SIG-M5 treated with dmso at 0.1 percent for 504 hours (cell line): ENCODE measurements at regions not wholly inside any gene's neighbourhood (a gene's known extent, or its start where the extent isn't known, plus 50 kb on each side); places are given as distances from the start of the nearest gene placed in this dataset.

Experiments
- DNase-seq: peaks from one replicate; lab custom pipeline; 2025; ENCODE audit not compliant: unreplicated experiment; lab: John Stamatoyannopoulos, UW

DNA sequence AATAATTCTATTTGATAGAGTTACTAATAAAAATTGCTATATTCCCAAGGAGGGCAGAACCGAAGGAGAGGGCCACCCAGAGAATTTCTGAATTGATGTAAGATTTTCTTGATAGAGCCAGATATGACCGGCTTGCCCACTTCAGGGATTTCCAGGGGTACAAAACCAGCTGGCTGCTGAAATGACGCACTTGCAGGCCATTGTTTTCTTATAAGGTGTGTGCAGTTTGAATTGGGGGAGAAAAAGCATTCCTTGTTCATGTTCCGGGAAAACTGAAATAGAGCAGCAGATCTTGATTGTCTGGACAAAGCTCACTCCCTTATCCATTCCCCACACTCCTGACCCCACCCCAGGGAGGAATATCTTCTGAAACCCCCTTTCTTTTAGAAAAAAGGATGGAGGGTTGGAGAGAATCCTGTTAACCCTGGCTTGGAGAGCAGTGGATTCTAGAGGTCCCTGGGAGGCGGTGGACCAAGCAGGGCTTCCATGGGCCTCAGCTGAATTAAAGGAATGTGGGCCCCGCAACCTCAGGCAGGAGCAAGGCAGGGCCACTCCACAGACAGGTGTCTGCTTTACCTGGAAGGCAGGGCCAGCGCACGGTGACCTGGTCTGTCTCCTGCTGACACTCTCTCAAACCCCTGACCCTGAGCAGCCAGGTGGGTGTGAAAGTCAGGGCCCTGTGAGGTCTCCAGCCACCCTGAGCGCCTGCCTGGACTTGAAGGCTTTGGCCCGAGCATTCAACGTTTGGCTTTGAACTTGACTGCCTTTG lies 96.4 kb downstream of the TMEM170B start:
- DNase-seq = no peak

DNA sequence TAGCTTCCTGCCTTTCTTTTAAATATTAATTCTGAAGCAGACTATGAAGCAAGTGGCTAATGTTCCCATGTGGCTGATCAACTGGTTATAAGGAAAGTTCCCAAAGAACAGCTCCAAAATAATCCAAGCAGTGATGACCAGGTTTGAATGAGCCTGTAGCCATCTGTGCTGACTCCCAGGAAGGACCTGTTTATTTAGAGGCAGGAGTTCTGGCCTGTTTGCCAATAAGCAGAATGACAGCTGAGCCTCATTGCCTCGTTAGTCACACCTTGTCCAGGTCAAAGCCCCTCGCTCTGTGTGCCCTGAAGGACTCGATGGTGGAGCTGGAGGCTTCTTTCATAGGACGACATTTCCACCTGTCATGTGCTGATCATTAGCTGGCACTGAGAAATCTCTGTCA lies 97.4 kb downstream of the TMEM170B start:
- DNase-seq = no peak

GRCh38 chr6:11636121-11636520 lies 98.6 kb downstream of the TMEM170B start:
- no peak for DNase-seq

DNA sequence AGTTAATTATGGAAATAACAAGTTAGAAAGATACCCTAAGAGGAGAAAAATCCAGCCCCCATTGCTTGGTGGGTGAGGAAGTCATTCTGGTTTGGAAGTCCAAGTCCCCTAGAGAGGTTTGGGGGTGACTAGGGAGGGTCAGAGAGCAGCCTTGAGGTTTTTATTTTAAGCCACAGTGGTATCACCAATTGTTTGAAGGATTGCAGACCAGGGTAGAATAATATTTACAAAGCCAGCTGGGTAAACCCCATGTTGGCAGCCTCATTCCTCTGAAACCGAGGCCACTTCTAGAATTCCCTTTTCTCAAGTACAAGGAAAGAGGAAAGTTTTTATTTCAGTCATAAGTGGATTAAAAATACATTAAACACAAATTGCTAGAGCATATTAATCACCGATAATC lies 99.7 kb downstream of the TMEM170B start:
- DNase-seq = no peak

GRCh38 chr6:11639376-11640235 lies 102.1 kb downstream of the TMEM170B start:
- DNase-seq = no peak

DNA sequence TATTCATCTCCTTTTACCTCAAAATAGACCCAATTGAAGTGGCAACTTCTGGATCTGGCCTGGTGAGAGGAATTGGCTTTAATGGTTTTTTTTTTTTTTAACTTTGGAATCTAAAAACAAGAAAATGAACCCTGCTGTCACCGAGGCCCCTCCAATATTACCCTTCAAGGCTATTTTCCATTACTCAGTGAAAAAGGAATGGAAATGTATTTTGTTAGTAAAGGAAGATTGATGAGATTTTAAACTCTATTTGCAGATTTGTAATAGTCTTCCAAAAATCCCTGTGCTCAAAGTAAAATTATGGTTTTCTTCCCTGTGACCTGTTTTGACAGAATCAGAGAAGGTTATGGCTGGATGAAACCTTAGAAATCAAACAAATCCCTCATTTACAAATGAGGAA lies 102.9 kb downstream of the TMEM170B start:
- no peak for DNase-seq

GRCh38 chr6:11644071-11644470 lies 106.5 kb downstream of the TMEM170B start:
- no peak for DNase-seq

DNA sequence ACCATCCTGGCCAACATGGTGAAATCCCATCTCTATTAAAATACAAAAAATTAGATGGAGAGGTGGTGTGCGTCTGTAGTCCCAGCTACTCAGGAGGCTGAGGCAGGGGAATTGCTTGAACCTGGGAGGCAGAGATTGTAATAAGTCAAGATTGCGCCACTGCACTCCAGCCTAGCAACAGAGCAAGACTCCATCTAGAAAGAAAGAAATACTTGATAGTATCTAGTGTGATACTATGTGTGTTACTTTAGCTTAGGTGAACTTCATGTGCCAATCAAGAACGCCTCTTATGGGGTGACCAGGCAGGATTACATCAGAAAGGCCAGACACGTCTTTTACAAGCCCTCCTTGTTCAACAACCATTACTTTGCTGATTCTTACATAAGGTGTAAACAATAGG lies 107.1 kb downstream of the TMEM170B start:
- no peak for DNase-seq

GRCh38 chr6:11645016-11645415 lies 107.5 kb downstream of the TMEM170B start:
- DNase-seq = no peak

DNA sequence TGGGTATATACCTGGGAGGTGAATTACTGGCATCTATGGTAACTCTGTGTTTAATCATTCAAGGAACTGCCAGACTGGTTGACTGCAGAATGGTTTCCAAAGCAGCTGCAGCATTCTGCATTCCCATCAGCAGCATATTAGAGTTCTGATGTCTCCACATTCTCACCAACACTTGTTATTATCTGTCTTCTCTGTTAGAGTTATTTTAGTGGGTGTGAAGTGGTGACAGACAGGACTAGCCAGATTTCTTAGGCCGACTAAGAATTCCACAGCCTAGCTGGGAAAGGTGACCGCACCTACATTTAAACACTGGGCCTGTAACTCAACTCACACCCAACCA lies 110.9 kb downstream of the TMEM170B start:
- no peak for DNase-seq

DNA sequence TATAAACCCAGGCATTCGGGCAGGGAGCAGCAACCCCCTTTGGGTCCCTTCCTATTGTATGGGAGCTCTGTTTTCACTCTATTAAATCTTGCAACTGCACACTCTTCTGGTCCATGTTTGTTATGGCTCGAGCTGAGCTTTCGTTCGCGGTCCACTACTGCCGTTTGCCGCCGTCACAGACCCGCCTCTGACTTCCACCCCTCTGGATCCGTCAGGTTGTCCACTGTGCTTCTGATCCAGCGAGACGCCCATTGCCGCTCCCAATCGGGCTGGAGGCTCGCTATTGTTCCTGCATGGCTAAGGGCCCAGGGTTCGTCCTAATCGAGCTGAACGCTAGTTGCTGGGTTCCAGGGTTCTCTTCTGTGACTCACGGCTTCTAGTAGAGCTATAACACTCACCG lies 111.3 kb downstream of the TMEM170B start:
- DNase-seq = no peak

GRCh38 chr6:11650025-11650696 lies 112.6 kb downstream of the TMEM170B start:
- DNase-seq = no peak

- DNase-seq = no peak
Observed at GRCh38 chr6:11650711-11651110, 113.2 kb downstream of the TMEM170B start.

DNA sequence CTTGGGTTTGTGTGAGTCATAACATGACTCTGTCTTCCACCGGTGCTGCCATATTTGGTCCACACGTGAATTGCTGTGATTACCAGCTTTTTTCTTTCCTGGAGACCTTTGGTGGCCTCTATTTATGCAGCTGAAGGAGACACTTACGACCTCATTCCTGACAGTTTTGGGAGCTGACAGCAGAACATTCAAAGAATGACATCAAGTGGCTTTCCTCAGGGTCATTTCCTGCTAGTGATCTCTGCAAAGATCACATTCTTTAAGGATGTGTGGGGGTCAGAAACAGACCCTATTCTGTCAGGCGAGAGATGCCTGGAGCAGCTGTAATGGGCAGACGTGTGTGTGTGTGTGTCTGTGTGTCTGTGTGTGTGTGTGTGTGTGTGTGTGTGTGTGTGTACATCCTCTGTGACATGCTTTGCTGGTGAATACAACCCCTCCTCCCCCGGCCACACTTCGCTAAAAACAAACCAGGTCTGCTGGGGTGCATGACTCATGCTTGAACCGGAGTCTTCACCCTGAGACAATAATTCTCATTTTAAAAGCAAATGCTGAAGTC lies 115.6 kb downstream of the TMEM170B start:
- peak; percentile 7 for DNase-seq

GRCh38 chr6:11654876-11655275 lies 117.3 kb downstream of the TMEM170B start:
- no peak for DNase-seq

GRCh38 chr6:11656491-11656890 lies 118.9 kb downstream of the TMEM170B start:
- DNase-seq = no peak

- no peak for DNase-seq
Observed at GRCh38 chr6:11659757-11660156, 118.8 kb downstream of the ADTRP start.

- DNase-seq = no peak
Observed at GRCh38 chr6:11662323-11662722, 116.3 kb downstream of the ADTRP start.

DNA sequence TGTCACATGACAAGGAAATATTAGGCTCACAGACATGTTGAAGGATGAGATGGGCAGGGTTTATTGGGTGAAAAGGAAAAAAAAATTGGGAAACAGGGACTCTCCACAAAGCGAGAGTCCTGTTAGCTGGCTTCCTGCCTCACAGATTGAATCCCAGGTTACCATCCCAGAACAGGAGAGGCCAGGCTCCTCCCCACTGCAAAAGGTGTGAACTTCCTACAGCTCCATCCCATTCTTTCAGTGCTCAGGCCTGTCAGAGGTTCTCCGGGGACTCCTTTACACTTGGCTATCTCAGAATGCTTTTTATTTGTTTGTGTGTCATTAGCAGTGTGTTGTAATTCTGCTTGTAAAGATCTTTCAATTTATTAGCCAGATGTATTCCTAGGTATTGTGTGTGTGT lies 115.1 kb downstream of the ADTRP start:
- no peak for DNase-seq
